HepG2 (cell line): ENCODE measurements at regions not wholly inside any gene's neighbourhood (a gene's known extent, or its start where the extent isn't known, plus 50 kb on each side); places are given as distances from the start of the nearest gene placed in this dataset.
A peak's percentile ranks its signal among the peaks of the same experiment; 100 is the strongest.

Experiments used
- ATF1 ChIP-seq: IDR thresholded peaks from 2 replicates; pipeline ENCODE4 v1.6.1; 2016; ENCODE audit warnings: mild to moderate bottlenecking, control low read depth
- CBX5 ChIP-seq: sonication (generic); formaldehyde crosslinking; IDR thresholded peaks from 2 replicates; pipeline ENCODE4 v1.4.0; 2020; ENCODE audit warnings: missing genetic modification reagents, borderline replicate concordance
- CENPX ChIP-seq: sonication (generic); formaldehyde crosslinking; IDR thresholded peaks from 2 replicates; pipeline ENCODE4 v1.9.0; 2021; ENCODE audit warnings: mild to moderate bottlenecking, missing genetic modification reagents, moderate library complexity
- FOXK1 ChIP-seq: sonication (generic); formaldehyde crosslinking; IDR thresholded peaks from 2 replicates; pipeline ENCODE4 v1.4.0; 2020; ENCODE audit warnings: low read depth, missing genetic modification reagents, borderline replicate concordance
- KAT7 ChIP-seq: IDR thresholded peaks from 2 replicates; pipeline ENCODE4 v1.6.1; 2018; ENCODE audit warnings: borderline replicate concordance, missing compliant biosample characterization
- MIER2 ChIP-seq: IDR thresholded peaks from 2 replicates; pipeline ENCODE4 v1.6.1; 2016; ENCODE audit warnings: missing biosample characterization, missing genetic modification reagents
- PRPF4 ChIP-seq: fragments of 200-400 bp; formaldehyde crosslinking; IDR thresholded peaks from 2 replicates; pipeline ENCODE4 v1.6.1; 2016; ENCODE audit warnings: low read length, low read depth; ENCODE audit not compliant: poor library complexity, severe bottlenecking
- SYNCRIP ChIP-seq: fragments of 200-400 bp; formaldehyde crosslinking; IDR thresholded peaks from 2 replicates; pipeline ENCODE4 v1.6.1; 2018; ENCODE audit warnings: mild to moderate bottlenecking, low read depth, low read length; ENCODE audit not compliant: insufficient read depth
- TBX2 ChIP-seq: sonication (generic); formaldehyde crosslinking; IDR thresholded peaks from 2 replicates; pipeline ENCODE4 v1.5.0; 2020; ENCODE audit warnings: missing genetic modification reagents, mild to moderate bottlenecking, borderline replicate concordance
- THAP9 ChIP-seq: sonication (generic); formaldehyde crosslinking; IDR thresholded peaks from 2 replicates; pipeline ENCODE4; 2020; ENCODE audit warnings: missing genetic modification reagents, mild to moderate bottlenecking, borderline replicate concordance
- TSC22D2 ChIP-seq: sonication (generic); formaldehyde crosslinking; IDR thresholded peaks from 2 replicates; pipeline ENCODE4 v1.5.1; 2020; ENCODE audit warnings: missing genetic modification reagents, mild to moderate bottlenecking, borderline replicate concordance
- ZMAT3 ChIP-seq: sonication (generic); formaldehyde crosslinking; conservative IDR thresholded peaks from 2 replicates; pipeline ENCODE4 v1.7.0; 2021; ENCODE audit warnings: missing genetic modification reagents
- ZNF143 ChIP-seq: sonication (generic); formaldehyde crosslinking; IDR thresholded peaks from 2 replicates; pipeline ENCODE4 v1.4.0; 2020; ENCODE audit warnings: missing genetic modification reagents
- ZNF282 ChIP-seq: fragments of 450-650 bp; IDR thresholded peaks from 2 replicates; pipeline ENCODE4 v1.6.1; 2018; ENCODE audit not compliant: partially characterized antibody
- ZNF343 ChIP-seq: sonication (generic); formaldehyde crosslinking; IDR thresholded peaks from 2 replicates; pipeline ENCODE4 v1.4.0; 2020; ENCODE audit warnings: mild to moderate bottlenecking, missing genetic modification reagents
- ZNF672 ChIP-seq: sonication (generic); formaldehyde crosslinking; IDR thresholded peaks from 2 replicates; pipeline ENCODE4 v1.8.1; 2022; ENCODE audit warnings: missing genetic modification reagents
- TF ChIP-seq, protein P1 (sequence below), 2 experiments: sonication (generic) in 1 of 2; formaldehyde crosslinking in 1 of 2; IDR thresholded peaks; 2 replicates each; pipeline versions ENCODE4 v1.4.0 to v1.6.1; 2016 to 2020; ENCODE audit warnings: borderline replicate concordance in 1 of 2, low read depth in 1 of 2, mild to moderate bottlenecking in 1 of 2, missing genetic modification reagents in 1 of 2
- TF ChIP-seq, protein P2 (sequence below): sonication (generic); formaldehyde crosslinking; IDR thresholded peaks from 2 replicates; pipeline ENCODE4 v1.8.1; 2023; ENCODE audit warnings: mild to moderate bottlenecking, missing genetic modification reagents
- TF ChIP-seq, protein P3 (sequence below): sonication (generic); formaldehyde crosslinking; IDR thresholded peaks from 2 replicates; pipeline ENCODE4 v1.5.1; 2020; ENCODE audit warnings: missing genetic modification reagents, mild to moderate bottlenecking, borderline replicate concordance
- TF ChIP-seq, protein P4 (sequence below): IDR thresholded peaks from 2 replicates; pipeline ENCODE4 v1.6.1; 2018; ENCODE audit warnings: missing genetic modification reagents, mild to moderate bottlenecking, missing compliant biosample characterization

- TF ChIP-seq, protein P1, sequence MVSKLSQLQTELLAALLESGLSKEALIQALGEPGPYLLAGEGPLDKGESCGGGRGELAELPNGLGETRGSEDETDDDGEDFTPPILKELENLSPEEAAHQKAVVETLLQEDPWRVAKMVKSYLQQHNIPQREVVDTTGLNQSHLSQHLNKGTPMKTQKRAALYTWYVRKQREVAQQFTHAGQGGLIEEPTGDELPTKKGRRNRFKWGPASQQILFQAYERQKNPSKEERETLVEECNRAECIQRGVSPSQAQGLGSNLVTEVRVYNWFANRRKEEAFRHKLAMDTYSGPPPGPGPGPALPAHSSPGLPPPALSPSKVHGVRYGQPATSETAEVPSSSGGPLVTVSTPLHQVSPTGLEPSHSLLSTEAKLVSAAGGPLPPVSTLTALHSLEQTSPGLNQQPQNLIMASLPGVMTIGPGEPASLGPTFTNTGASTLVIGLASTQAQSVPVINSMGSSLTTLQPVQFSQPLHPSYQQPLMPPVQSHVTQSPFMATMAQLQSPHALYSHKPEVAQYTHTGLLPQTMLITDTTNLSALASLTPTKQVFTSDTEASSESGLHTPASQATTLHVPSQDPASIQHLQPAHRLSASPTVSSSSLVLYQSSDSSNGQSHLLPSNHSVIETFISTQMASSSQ (IDR thresholded peaks at IDR 0.05; ENCODE audit: low read depth): no peak
- TF ChIP-seq, protein P1 (CRISPR knock-in tag; IDR thresholded peaks at IDR 0.05; ENCODE audit: borderline replicate concordance): no peak
- TF ChIP-seq ZNF672 (CRISPR knock-in tag): no peak
- no peak for TF ChIP-seq SYNCRIP
- no peak for TF ChIP-seq CBX5 (CRISPR knock-in tag)
- TF ChIP-seq FOXK1 (CRISPR knock-in tag): peak; percentile 69; the same call in 1 of the 2 replicates
- TF ChIP-seq, protein P2, sequence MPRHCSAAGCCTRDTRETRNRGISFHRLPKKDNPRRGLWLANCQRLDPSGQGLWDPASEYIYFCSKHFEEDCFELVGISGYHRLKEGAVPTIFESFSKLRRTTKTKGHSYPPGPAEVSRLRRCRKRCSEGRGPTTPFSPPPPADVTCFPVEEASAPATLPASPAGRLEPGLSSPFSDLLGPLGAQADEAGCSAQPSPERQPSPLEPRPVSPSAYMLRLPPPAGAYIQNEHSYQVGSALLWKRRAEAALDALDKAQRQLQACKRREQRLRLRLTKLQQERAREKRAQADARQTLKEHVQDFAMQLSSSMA (CRISPR knock-in tag): no peak
- no peak for TF ChIP-seq THAP9
- TF ChIP-seq ATF1 (CRISPR knock-in tag): no peak
- no peak for TF ChIP-seq ZNF282
- TF ChIP-seq ZNF343 (CRISPR knock-in tag): no peak
- no peak for TF ChIP-seq ZMAT3 (CRISPR knock-in tag)
- no peak for TF ChIP-seq CENPX (CRISPR knock-in tag)
- no peak for TF ChIP-seq ZNF143 (CRISPR knock-in tag)
- TF ChIP-seq TBX2 (CRISPR knock-in tag): 0 out of 2 replicates have a peak, but pooled peaks have one; percentile 13
- no peak for TF ChIP-seq KAT7 (CRISPR knock-in tag)
- no peak for TF ChIP-seq PRPF4
- peak; percentile 57; the same call in 1 of the 2 replicates for TF ChIP-seq MIER2
- TF ChIP-seq, protein P3, sequence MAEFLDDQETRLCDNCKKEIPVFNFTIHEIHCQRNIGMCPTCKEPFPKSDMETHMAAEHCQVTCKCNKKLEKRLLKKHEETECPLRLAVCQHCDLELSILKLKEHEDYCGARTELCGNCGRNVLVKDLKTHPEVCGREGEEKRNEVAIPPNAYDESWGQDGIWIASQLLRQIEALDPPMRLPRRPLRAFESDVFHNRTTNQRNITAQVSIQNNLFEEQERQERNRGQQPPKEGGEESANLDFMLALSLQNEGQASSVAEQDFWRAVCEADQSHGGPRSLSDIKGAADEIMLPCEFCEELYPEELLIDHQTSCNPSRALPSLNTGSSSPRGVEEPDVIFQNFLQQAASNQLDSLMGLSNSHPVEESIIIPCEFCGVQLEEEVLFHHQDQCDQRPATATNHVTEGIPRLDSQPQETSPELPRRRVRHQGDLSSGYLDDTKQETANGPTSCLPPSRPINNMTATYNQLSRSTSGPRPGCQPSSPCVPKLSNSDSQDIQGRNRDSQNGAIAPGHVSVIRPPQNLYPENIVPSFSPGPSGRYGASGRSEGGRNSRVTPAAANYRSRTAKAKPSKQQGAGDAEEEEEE: no peak
- TF ChIP-seq TSC22D2 (CRISPR knock-in tag): no peak
- TF ChIP-seq, protein P4, sequence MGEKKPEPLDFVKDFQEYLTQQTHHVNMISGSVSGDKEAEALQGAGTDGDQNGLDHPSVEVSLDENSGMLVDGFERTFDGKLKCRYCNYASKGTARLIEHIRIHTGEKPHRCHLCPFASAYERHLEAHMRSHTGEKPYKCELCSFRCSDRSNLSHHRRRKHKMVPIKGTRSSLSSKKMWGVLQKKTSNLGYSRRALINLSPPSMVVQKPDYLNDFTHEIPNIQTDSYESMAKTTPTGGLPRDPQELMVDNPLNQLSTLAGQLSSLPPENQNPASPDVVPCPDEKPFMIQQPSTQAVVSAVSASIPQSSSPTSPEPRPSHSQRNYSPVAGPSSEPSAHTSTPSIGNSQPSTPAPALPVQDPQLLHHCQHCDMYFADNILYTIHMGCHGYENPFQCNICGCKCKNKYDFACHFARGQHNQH (CRISPR knock-in tag): 0 out of 2 replicates have a peak, but pooled peaks have one; percentile 47
Measured at GRCh38 chr6:106897580-106897979, 76.9 kb downstream of the CD24 start (continued).
